Mesenchymal stem cell (in vitro differentiated cells and primary cell): ENCODE measurements at regions not wholly inside any gene's neighbourhood (a gene's known extent, or its start where the extent isn't known, plus 50 kb on each side); places are given as distances from the start of the nearest gene placed in this dataset.

ENCODE experiments used
- DNase-seq: peaks from one replicate; pipeline ENCODE4 v3.0.0-alpha.2; 2013
- H2AFZ ChIP-seq: one replicate; pipeline ENCODE4 v1.6.1; 2013; ENCODE audit warnings: low read depth, mild to moderate bottlenecking, control low read depth, inconsistent platforms, low read length, moderate library complexity
- H2AK5ac ChIP-seq: 2 replicates; pipeline ENCODE4 v1.6.1; 2013; ENCODE audit warnings: low read length, moderate library complexity, mild to moderate bottlenecking, inconsistent platforms; ENCODE audit not compliant: severe bottlenecking
- H2BK120ac ChIP-seq: one replicate; pipeline ENCODE4 v1.6.1; 2013; ENCODE audit warnings: low read depth, mild to moderate bottlenecking, inconsistent platforms, low read length, moderate library complexity
- H2BK12ac ChIP-seq, 2 experiments: one replicate each; pipeline ENCODE4 v1.6.1; 2013; ENCODE audit warnings: inconsistent platforms in 2 of 2, low read length in 2 of 2, mild to moderate bottlenecking in 2 of 2, moderate library complexity in 2 of 2, control low read depth in 1 of 2
- H2BK15ac ChIP-seq: one replicate; pipeline ENCODE4 v1.6.1; 2013; ENCODE audit warnings: mild to moderate bottlenecking, low read depth, inconsistent platforms; ENCODE audit not compliant: poor library complexity, severe bottlenecking
- H2BK5ac ChIP-seq: 2 replicates; pipeline ENCODE4 v1.6.1; 2013; ENCODE audit warnings: low read depth, mild to moderate bottlenecking, low read length, control low read depth, inconsistent platforms; ENCODE audit not compliant: poor library complexity, severe bottlenecking
- H3K14ac ChIP-seq, 2 experiments: one replicate each; pipeline ENCODE4 v1.6.1; 2013; ENCODE audit warnings: inconsistent platforms in 2 of 2, low read length in 2 of 2, control low read depth in 1 of 2, mild to moderate bottlenecking in 1 of 2, moderate library complexity in 1 of 2
- H3K18ac ChIP-seq, 2 experiments: one replicate each; pipeline ENCODE4 v1.6.1; 2013; ENCODE audit warnings: inconsistent platforms in 2 of 2, low read length in 2 of 2, control low read depth in 1 of 2, low read depth in 1 of 2, mild to moderate bottlenecking in 1 of 2
- H3K23ac ChIP-seq, 2 experiments: one replicate each; pipeline ENCODE4 v1.6.1; 2013; ENCODE audit warnings: inconsistent platforms in 2 of 2, low read length in 2 of 2, mild to moderate bottlenecking in 2 of 2, moderate library complexity in 2 of 2, control low read depth in 1 of 2
- H3K27ac ChIP-seq: 2 replicates; pipeline ENCODE4 v1.5.1; 2013; ENCODE audit warnings: mild to moderate bottlenecking, moderate library complexity, low read length, control low read depth, inconsistent platforms; ENCODE audit not compliant: poor library complexity, severe bottlenecking
- H3K27me3 ChIP-seq, 2 experiments: 2 replicates each; pipeline versions ENCODE4 v1.6.1 to v1.7.0; 2013; ENCODE audit warnings: low read length in 2 of 2, mild to moderate bottlenecking in 2 of 2, moderate library complexity in 2 of 2, control low read depth in 1 of 2, inconsistent platforms in 1 of 2; ENCODE audit not compliant: control insufficient read depth in 1 of 2, insufficient read depth in 1 of 2
- H3K36me3 ChIP-seq, 2 experiments: 2 replicates each; pipeline versions ENCODE4 v1.6.1 to v1.7.0; 2013; ENCODE audit warnings: low read length in 2 of 2, control low read depth in 1 of 2, inconsistent platforms in 1 of 2, low read depth in 1 of 2, mild to moderate bottlenecking in 1 of 2; ENCODE audit not compliant: insufficient read depth in 2 of 2, control insufficient read depth in 1 of 2
- H3K4ac ChIP-seq, 2 experiments: one replicate each; pipeline ENCODE4 v1.6.1; 2013; ENCODE audit warnings: inconsistent platforms in 2 of 2, low read length in 2 of 2, mild to moderate bottlenecking in 2 of 2, moderate library complexity in 2 of 2, control low read depth in 1 of 2, low read depth in 1 of 2
- H3K4me1 ChIP-seq: 2 replicates; pipeline ENCODE4 v1.6.1; 2013; ENCODE audit warnings: low read depth, low read length, control low read depth; ENCODE audit not compliant: control insufficient read depth, insufficient read depth
- H3K4me2 ChIP-seq: 2 replicates; pipeline ENCODE4 v1.6.1; 2013; ENCODE audit warnings: low read length, mild to moderate bottlenecking, inconsistent platforms; ENCODE audit not compliant: poor library complexity, severe bottlenecking
- H3K4me3 ChIP-seq, 2 experiments: 2 replicates each; pipeline versions ENCODE4 v1.5.1 to v1.7.0; 2013; ENCODE audit warnings: low read length in 2 of 2, mild to moderate bottlenecking in 2 of 2, control low read depth in 1 of 2, low read depth in 1 of 2; ENCODE audit not compliant: insufficient read depth in 1 of 2
- H3K79me1 ChIP-seq: replicated peaks from 2 replicates; pipeline ENCODE4 v1.6.1; 2013; ENCODE audit warnings: mild to moderate bottlenecking, control low read depth, low read length, inconsistent platforms; ENCODE audit not compliant: poor library complexity, severe bottlenecking
- H3K9ac ChIP-seq: 2 replicates; pipeline ENCODE4 v1.7.0; 2013; ENCODE audit warnings: mild to moderate bottlenecking, low read length, moderate library complexity
- H3K9me3 ChIP-seq: 2 replicates; pipeline ENCODE4 v1.7.0; 2013; ENCODE audit warnings: mild to moderate bottlenecking, low read length; ENCODE audit not compliant: control insufficient read depth
- H4K8ac ChIP-seq: one replicate; pipeline ENCODE4 v1.6.1; 2013; ENCODE audit warnings: inconsistent platforms, mild to moderate bottlenecking, low read length, moderate library complexity
- H4K91ac ChIP-seq: one replicate; pipeline ENCODE4 v1.6.1; 2013; ENCODE audit warnings: mild to moderate bottlenecking, low read length, inconsistent platforms
- WGBS: methylation state at CpG from one replicate; pipeline ENCODE4 v1.1.7; 2013; ENCODE audit warnings: mixed read lengths; 5-methylcytosine and 5-hydroxymethylcytosine counted together

DNA sequence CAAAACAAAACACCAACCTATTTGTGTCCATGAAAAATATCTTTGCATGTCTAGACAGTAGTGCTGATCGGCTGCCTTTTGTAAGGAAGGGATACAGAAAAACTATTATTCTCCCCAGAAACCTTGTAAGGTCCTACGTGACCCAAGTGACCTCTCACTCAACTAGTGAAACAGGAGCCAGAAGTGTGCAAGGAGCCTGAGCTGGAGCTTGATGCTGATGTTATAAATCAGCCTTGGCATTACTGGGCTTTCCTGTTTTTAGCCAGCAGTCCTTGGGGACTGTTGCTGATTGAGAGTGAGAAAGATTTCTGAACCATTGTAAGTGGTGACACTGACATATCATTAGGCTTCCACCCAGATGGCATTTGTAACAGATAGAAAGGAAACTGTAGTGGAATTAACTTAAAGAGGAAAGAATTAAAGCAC is 100.8 kb upstream of the LIMCH1 start:
- Histone ChIP-seq H3K4me2 (no peak overlapping the region), H3K9me3 (no peaks in the 10 kb centered on the region), H3K18ac (no peak overlapping the region), H3K79me1 (no peaks in the 10 kb centered on the region), H4K8ac (no peak overlapping the region), H3K4ac (no peak overlapping the region), H3K4me1 (peaks cover 3% of the 10 kb centered on the region), H3K14ac (no peak overlapping the region), H3K9ac (no peak overlapping the region), H2AK5ac (no peak overlapping the region), H2BK12ac (no peak overlapping the region), H4K91ac (no peak overlapping the region), H3K36me3 (no peaks in the 10 kb centered on the region), H3K27ac (no peak overlapping the region), H3K27me3 (no peaks in the 10 kb centered on the region), H2BK15ac (no peak overlapping the region), H3K4me3 (no peak overlapping the region), H2BK120ac (no peak overlapping the region), H2AFZ (no peak overlapping the region), H3K23ac (no peak overlapping the region), H2BK5ac (no peak overlapping the region)
- 8% methylated on average over 2 of the region's 2 CpGs for WGBS
- peak; percentile 48 for DNase-seq

DNA sequence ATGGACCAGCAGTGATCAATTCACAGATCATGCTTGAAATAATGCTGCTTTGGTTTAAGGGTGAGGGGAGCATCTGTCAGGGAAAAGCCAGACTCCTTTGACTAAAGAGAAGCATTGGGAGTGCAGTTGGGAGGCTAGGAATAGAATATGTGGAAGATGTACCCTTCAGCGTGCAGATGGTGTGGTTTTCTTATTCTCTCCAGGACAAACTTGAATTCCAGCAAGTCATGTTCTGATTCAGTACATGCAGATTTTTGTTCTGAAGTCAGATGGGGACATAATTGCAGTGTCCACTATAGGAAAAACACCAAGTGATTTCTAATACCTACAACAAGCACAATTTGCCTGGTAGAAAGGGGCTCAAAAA is 99.0 kb upstream of the LIMCH1 start:
- no peak overlapping the region for H3K4me2 ChIP-seq
- H3K9me3 ChIP-seq: no peaks in the 10 kb centered on the region
- H2AFZ ChIP-seq: no peak overlapping the region
- no peaks in the 10 kb centered on the region for H3K79me1 ChIP-seq
- H3K18ac ChIP-seq: no peak overlapping the region
- H3K4me1 ChIP-seq: no peaks in the 10 kb centered on the region
- no peak overlapping the region for H2BK15ac ChIP-seq
- H3K4me3 ChIP-seq: no peak overlapping the region
- H2AK5ac ChIP-seq: no peak overlapping the region
- no peak overlapping the region for H2BK120ac ChIP-seq
- H2BK5ac ChIP-seq: no peak overlapping the region
- H3K14ac ChIP-seq: peak overlapping the region in 1 of 2 experiments; percentile 13
- no peak overlapping the region for H4K8ac ChIP-seq
- no peaks in the 10 kb centered on the region for H3K36me3 ChIP-seq
- H2BK12ac ChIP-seq: peak overlapping the region; percentile 38 to 49
- DNase-seq: no peak
- H4K91ac ChIP-seq: no peak overlapping the region
- H3K4ac ChIP-seq: no peak overlapping the region
- H3K23ac ChIP-seq: no peak overlapping the region
- 83% methylated on average over 1 of the region's 1 CpG for WGBS
- no peaks in the 10 kb centered on the region for H3K27me3 ChIP-seq
- no peak overlapping the region for H3K9ac ChIP-seq
- H3K27ac ChIP-seq: no peak overlapping the region

DNA sequence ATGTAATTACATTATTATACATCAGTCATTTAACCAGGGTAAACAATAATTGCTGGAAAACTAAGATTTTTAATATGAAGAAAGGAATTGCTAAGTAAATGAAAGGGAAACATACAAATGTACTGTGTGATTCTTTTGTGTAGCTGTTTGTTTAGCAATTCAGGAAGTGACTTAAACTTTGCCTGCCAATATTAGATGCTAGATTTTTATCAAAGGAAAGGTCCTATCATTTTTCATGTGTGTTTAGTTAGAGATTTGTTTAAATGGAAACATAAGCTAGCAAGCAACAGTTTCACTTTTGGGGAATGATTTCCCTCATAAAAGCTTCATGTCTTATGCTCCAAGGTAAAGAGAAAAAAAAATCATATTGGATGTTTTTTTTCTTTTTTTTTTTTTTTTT is 95.1 kb upstream of the LIMCH1 start:
- no peak overlapping the region for H3K23ac ChIP-seq
- no peak overlapping the region for H3K9ac ChIP-seq
- H2BK12ac ChIP-seq: no peak overlapping the region
- no peak overlapping the region for H3K18ac ChIP-seq
- no peak overlapping the region for H3K4me3 ChIP-seq
- H3K27ac ChIP-seq: no peak overlapping the region
- H4K91ac ChIP-seq: no peak overlapping the region
- H3K4me2 ChIP-seq: no peak overlapping the region
- H3K14ac ChIP-seq: no peak overlapping the region
- H2BK15ac ChIP-seq: no peak overlapping the region
- no peaks in the 10 kb centered on the region for H3K36me3 ChIP-seq
- no peak for DNase-seq
- H2BK120ac ChIP-seq: no peak overlapping the region
- H3K27me3 ChIP-seq: no peaks in the 10 kb centered on the region
- no peak overlapping the region for H2AFZ ChIP-seq
- no peaks in the 10 kb centered on the region for H3K9me3 ChIP-seq
- no peak overlapping the region for H2BK5ac ChIP-seq
- H2AK5ac ChIP-seq: no peak overlapping the region
- H3K4ac ChIP-seq: no peak overlapping the region
- no peaks in the 10 kb centered on the region for H3K79me1 ChIP-seq
- H3K4me1 ChIP-seq: no peaks in the 10 kb centered on the region
- H4K8ac ChIP-seq: no peak overlapping the region

DNA sequence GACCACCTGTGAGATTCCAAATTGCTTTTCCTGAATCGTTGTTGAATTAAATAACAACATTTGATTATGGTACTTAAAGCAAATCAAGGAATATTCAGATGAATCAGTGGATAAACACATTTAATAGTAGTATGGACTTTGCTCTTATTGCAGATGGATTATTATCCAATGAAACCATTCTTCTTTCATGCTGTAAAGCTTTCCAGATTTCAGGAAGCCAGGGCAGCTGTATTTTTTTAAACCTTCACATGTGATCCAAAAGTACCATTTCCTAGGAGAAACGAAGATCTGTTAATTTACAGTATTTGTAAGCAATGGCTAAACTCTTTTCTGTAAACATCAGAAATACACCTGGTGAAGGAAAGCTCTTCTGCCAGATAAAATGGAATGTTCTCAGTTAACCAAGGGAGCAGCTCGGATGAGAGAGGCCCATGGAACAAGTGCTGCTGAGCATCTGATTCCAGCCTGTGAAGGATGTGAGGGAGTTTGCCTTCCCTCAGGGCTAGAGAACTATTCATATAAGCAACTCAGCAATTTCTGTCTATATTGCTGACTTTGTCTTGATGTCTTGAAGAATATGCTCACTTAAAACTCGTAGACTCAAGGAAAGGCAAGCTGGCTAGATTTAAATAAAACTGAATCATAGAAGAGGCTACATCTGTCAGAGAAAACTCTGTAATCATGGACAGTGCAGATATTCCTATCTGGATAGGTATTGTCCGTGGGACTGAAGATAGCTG is 94.4 kb upstream of the LIMCH1 start:
- H2AK5ac ChIP-seq: no peak overlapping the region
- H3K14ac ChIP-seq: no peak overlapping the region
- 90% methylated on average over 3 of the region's 5 CpGs for WGBS
- no peak overlapping the region for H3K4ac ChIP-seq
- H2BK12ac ChIP-seq: no peak overlapping the region
- H3K36me3 ChIP-seq: no peaks in the 10 kb centered on the region
- no peaks in the 10 kb centered on the region for H3K4me1 ChIP-seq
- no peak overlapping the region for H2BK15ac ChIP-seq
- no peak overlapping the region for H2AFZ ChIP-seq
- no peak overlapping the region for H2BK5ac ChIP-seq
- no peaks in the 10 kb centered on the region for H3K9me3 ChIP-seq
- H3K27me3 ChIP-seq: no peaks in the 10 kb centered on the region
- no peak overlapping the region for H4K91ac ChIP-seq
- H4K8ac ChIP-seq: no peak overlapping the region
- no peak overlapping the region for H3K27ac ChIP-seq
- H3K4me3 ChIP-seq: no peak overlapping the region
- no peak overlapping the region for H2BK120ac ChIP-seq
- H3K9ac ChIP-seq: no peak overlapping the region
- H3K23ac ChIP-seq: no peak overlapping the region
- H3K4me2 ChIP-seq: no peak overlapping the region
- H3K79me1 ChIP-seq: no peaks in the 10 kb centered on the region
- DNase-seq: no peak
- H3K18ac ChIP-seq: no peak overlapping the region
